IPS DF 4.7 (cell line): ENCODE measurements at regions not wholly inside any gene's neighbourhood (a gene's known extent, or its start where the extent isn't known, plus 50 kb on each side); places are given as distances from the start of the nearest gene placed in this dataset.
"Not testable (repeated sequence)": the region's sequence is repeated elsewhere in the genome, so short reads cannot be mapped to it uniquely, and the experiment has no call there.

Source experiments
- DNase-seq: peaks from one replicate; pipeline ENCODE4 v3.0.0-alpha.2; 2013; ENCODE audit warnings: low spot score; ENCODE audit errors: extremely low read depth

GRCh38 chr11:11220786-11221185 lies 132.3 kb downstream of the CSNK2A3 start:
- DNase-seq, result no peak

DNA sequence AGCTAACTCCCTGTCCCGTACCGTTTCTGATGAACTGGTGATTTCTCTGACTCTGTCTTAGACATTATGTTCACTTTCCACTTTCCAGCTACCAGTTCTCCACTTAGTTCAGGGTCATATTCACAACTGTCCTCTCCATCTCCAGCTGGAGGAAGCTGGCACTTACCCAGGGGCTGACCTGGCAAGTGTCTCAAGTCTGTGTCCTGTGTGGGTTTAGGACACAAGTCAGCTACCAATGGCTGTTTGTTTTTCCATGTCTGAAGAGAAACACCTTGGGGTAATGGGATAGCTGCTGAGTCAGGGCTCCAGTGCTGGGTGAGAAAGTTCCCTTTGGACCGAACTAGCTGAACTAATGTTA lies 134.4 kb downstream of the CSNK2A3 start:
- no peak for DNase-seq

- DNase-seq, result no peak
Observed at GRCh38 chr11:11217929-11218628, 135.0 kb downstream of the CSNK2A3 start.

DNA sequence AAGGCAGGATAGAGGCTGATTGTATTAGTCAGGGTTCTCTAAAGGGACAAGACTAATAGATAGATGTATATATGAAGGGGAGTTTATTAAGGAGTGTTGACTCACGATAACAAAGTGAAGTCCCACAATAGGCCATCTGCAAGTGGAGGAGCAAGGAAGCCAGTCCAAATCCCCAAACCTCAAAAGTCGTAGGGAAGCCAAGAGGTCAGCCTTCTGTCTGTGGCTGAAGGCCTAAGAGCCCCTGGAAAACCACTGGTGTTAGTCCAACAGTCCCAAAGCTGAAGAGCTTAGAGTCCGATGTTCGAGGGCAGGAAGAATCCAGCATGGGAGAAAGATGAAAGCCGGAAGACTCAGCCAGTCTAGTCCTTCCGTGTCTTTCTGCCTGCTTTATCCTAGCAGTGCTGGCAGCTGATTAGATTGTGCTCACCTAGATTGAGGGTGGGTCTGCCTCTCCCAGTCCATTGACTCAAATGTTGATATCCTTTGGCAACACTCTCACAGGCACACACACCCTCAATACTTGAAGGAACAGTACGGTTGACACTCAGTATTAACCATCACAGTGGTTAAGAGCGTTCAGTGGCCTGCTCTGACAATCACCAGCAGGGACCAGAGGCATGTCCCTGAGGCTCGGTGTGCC lies 135.6 kb downstream of the CSNK2A3 start:
- DNase-seq, result no peak

DNA sequence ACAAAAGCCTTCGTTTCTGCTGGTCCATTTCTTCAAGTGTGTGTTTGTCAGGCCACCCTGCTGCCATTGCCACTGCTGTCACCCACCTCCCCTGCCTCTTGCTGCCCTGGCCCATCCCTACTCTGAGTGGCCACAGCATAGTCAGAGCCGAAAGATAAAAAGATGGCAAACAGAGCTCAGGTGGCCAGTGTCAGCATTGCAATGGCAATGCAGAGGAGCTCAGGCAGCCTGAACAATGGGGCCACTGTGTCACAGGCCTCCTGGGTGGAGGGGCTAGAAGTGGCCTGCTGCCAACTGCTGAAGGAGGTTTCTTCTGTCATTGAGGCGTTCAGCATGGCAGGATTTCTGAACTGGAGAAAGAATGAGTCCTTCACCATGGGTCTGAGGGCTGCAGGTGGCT lies 137.1 kb downstream of the CSNK2A3 start:
- no peak for DNase-seq

GRCh38 chr11:11215058-11215815 lies 137.8 kb downstream of the CSNK2A3 start:
- no peak for DNase-seq

DNA sequence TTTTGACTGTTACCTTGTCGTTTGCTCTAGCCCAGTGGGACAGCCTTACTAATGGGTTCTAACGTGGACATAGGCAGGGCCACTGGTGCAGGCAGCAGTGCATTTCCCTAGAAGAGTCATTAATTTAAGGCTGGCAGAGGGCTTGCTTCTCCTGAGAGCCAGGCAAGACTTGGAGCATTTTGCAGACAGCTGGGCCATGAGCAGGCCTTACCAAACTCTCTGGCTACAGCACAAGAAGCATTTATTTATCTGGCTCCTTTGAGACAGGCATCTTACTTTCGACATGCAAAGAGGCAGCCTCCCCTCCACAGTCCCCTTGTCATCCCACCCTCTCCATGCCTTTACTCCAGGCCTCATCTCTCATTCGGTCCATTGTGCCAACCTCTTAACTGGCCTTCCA lies 139.9 kb downstream of the CSNK2A3 start:
- DNase-seq, result no peak

- no peak for DNase-seq
Observed at GRCh38 chr11:11211888-11212287, 141.2 kb downstream of the CSNK2A3 start.

DNA sequence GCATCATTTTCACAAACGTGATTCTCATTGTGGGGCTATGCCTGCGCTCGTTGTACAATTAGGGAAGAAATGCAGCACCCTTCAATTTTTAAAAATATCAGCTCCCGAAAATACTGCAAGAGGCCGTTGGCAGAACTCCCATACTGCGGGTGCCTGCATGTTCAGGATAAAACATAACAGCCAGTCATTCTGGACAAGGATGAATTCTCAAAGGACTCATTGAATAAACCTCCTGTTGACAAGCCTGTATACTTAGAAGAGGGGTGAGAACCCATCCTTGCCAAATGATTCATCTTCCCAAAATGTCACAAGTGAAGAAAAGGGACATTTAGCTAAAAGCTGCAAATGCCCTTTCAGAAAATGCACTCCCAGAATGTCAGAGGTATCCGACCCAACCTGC lies 141.9 kb downstream of the CSNK2A3 start:
- no peak for DNase-seq

DNA sequence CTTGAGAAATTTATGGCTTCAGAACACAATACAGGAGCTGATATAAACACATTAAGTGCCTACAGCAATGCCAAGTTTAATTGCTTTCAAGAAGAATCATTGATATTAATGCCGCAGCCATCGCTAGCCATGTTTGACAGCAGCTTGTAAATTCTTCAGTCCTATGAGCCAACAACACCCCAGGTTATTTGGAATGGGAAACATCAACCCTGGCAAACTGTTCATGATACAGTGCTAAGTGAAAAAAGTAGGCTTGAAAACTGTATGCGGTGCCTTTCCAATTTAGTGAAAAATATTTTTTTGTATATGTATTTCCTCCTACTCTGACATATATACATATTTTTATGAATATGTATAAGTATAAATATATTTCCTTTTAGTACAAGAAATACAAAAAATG lies 142.6 kb downstream of the CSNK2A3 start:
- DNase-seq, result no peak

DNA sequence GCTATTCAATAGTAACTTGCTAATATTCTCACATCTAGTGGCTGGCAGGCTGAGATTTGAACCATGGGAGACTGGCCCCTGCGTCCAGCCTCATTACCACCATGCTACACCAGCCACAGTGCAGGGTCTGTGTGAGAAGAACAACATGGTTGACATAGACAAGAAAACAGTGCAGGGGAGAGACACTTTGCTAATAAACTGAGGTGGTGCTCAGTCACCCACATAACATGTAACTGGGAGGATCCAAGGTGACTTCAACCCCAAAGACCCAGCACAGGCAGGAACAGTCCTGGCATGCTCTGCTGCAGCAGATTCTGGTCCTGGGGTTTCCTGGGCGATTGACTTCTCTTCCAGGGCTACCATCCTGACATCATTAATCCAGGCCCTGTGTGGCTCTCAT lies 143.1 kb downstream of the CSNK2A3 start:
- no peak for DNase-seq

- DNase-seq, result no peak
Observed at GRCh38 chr11:11208994-11209393, 144.1 kb downstream of the CSNK2A3 start.

DNA sequence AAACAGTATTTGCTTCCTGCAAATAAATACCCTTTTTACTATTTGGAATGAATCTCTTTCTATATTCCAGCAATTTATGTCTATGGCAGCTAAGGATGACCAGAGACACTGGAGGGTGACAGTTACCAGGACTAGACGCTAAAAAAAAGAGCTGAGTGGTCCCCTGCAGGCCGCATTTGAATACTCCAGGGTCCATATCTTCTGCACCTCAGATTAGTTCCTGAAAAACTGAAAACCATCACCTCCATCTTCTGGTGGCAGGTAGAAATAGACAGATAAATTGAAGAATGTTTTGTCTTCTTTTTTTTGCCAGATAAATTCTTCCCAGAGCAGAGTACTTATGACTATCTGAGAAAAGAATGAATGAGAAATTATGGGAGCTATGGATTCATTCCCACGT lies 145.6 kb downstream of the CSNK2A3 start:
- no peak for DNase-seq

- DNase-seq, result no peak
Observed at GRCh38 chr11:11206484-11206883, 146.6 kb downstream of the CSNK2A3 start.

DNA sequence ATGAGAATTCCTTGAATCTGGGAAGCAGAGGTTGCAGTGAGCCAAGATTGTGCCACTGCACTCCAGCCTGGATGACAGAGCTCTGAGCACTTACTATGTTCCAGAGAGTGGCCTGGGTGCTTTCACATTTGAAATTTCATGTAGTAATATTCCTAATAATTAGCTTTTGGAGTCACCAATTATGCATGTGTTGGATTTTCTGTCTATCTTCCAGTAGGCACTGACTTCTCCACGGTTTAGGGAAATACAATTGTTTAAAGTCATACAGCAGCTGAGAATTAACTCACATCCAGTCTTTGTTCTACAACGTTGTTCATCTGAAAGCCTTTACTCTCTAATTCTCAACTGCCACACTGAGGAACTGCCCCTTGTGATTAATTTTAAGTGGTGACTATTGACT lies 150.2 kb downstream of the CSNK2A3 start:
- no peak for DNase-seq

- not testable (repeated sequence) for DNase-seq
Observed at GRCh38 chr11:11201302-11201701, 151.7 kb downstream of the CSNK2A3 start.

DNA sequence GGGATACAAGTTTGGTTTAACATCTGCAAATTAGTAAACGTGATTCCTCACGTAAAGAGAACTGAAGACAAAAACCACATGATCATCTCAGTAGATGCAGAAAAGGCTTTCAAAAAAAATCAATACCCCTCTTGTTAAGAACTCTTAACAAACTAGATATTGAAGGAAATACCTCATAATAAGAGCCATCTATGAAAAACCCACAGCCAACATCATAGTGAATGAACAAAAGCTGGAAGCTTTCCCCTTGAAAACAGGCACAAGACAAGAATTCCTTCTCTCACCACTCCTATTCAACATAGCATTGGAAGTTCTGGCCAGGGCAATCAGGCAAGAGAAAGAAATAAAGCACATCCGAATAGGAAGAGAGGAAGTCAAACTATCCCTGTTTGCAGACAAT lies 160.5 kb downstream of the CSNK2A3 start:
- DNase-seq, result no peak

DNA sequence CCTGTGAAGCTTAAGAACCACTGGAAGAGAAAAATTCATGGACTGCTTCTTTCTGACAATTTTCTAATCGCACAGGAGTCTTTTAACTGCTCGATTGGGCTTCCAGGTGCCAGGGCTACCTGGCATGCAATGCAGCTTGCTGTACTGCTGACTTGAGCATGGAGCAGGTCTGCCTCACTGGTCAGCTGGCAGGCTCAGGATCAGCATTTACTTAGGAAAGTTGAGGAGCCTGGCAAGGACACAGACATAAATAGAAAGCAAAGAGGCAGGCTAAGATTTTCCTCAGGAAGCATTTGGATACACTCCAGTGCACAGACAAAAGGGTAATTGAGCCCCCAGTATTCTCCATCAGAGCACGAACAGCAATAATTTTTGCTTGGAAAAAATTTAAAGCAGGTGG lies 163.5 kb downstream of the CSNK2A3 start:
- no peak for DNase-seq

DNA sequence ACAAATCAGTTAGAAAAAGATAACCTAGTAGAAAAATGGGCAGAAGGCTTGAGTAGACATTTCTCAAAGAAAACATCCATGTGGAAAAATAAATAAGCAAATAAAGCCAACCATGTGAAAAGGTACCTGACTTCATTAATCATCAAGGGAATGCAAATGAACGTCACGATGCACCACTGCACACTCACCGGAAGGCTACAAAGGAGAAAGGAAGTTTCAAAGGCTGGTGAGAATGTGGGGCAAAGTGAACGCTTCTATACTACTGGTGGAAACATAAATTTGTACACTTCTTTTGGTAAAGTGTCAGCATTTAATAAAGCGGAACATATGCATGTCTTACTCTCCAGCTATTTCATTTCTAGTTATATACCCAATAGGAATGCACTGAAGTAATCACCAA lies 166.8 kb downstream of the CSNK2A3 start:
- no peak for DNase-seq

DNA sequence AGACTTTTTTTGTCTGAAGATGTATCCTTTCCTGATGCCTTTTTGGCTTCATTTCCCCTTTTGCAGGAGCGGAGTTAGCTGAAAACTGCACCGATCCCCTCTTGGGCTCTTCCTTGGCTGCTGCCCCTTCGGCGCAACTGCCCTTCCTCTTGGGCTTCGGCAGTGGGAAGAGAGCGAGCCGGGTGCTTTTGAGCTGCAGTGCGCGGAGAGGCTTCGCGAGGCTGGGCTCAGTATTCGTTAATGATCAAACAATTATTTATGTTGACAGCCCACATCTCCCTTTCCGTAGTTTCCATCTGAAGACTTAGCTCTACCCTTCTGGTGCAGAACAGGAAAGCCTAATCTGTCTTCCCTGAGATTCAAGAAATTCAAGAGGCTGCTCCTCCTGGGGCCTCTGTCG lies 170.8 kb downstream of the CSNK2A3 start:
- DNase-seq, result no peak

- no peak for DNase-seq
Observed at GRCh38 chr11:11178671-11179638, 174.1 kb downstream of the CSNK2A3 start.
